ENCODE measurements at regions not wholly inside any gene's neighbourhood (a gene's known extent, or its start where the extent isn't known, plus 50 kb on each side); places are given as distances from the start of the nearest gene placed in this dataset.

DNA sequence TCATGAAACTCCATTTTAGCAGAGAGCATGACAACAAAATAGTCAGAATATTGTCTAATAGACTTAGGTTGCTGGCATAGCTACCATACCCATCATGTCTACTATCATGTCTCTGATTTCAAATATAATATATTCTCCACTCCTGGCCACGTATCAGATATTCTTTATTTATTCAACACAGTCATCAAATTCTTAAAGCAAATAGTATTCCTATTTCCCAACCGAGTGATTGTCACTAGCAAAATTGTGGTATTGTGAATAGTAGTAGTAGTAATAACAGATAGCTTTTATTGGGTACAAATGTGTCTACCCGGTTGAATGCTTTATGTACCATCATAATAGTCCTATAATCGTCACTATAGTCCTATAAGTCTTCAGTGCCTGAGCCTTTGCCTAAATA is 918.6 kb downstream of the KCNMA1 start:
- no peak overlapping the region for H3K4me3 Mint-ChIP-seq (ENCODE audit: unreplicated experiment)
- TF ChIP-seq, protein P1, sequence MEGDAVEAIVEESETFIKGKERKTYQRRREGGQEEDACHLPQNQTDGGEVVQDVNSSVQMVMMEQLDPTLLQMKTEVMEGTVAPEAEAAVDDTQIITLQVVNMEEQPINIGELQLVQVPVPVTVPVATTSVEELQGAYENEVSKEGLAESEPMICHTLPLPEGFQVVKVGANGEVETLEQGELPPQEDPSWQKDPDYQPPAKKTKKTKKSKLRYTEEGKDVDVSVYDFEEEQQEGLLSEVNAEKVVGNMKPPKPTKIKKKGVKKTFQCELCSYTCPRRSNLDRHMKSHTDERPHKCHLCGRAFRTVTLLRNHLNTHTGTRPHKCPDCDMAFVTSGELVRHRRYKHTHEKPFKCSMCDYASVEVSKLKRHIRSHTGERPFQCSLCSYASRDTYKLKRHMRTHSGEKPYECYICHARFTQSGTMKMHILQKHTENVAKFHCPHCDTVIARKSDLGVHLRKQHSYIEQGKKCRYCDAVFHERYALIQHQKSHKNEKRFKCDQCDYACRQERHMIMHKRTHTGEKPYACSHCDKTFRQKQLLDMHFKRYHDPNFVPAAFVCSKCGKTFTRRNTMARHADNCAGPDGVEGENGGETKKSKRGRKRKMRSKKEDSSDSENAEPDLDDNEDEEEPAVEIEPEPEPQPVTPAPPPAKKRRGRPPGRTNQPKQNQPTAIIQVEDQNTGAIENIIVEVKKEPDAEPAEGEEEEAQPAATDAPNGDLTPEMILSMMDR (IDR thresholded peaks at IDR 0.05; ENCODE audit: insufficient read depth, low read depth, low read length), result no peak
- no peak for TF ChIP-seq EZH2 (IDR thresholded peaks at IDR 0.05; ENCODE audit: insufficient read depth, low read length)
- H3K36me3 Mint-ChIP-seq (ENCODE audit: low read depth, unreplicated experiment), result no peaks in the 10 kb centered on the region
- H3K79me2 ChIP-seq (ENCODE audit: insufficient read depth, low read length), result no peaks in the 10 kb centered on the region
- DNase-seq (ENCODE audit: low read depth) (no peak), FAIRE-seq (no peak)
- peaks cover 7% of the 10 kb centered on the region for H3K4me1 Mint-ChIP-seq (ENCODE audit: low read depth, unreplicated experiment)
- no peak overlapping the region for H3K4me3 ChIP-seq (ENCODE audit: insufficient read depth, low read depth, low read length)
- peaks cover 9% of the 10 kb centered on the region for H3K4me1 ChIP-seq (ENCODE audit: insufficient read depth, low read length)
- H3K27ac ChIP-seq (ENCODE audit: low read depth, low read length), result no peak overlapping the region
- no peaks in the 10 kb centered on the region for H3K36me3 ChIP-seq (ENCODE audit: insufficient read depth, low read length)
- H3K9me3 ChIP-seq (ENCODE audit: insufficient read depth, low read depth, low read length), result no peaks in the 10 kb centered on the region
- H4K20me1 ChIP-seq (ENCODE audit: insufficient read depth, low read length), result no peaks in the 10 kb centered on the region
- H3K9me3 Mint-ChIP-seq (ENCODE audit: unreplicated experiment), result no peaks in the 10 kb centered on the region
- H3K27me3 Mint-ChIP-seq (ENCODE audit: low read depth, unreplicated experiment), result no peaks in the 10 kb centered on the region
- H3K27me3 ChIP-seq (ENCODE audit: insufficient read depth, low read length), result peaks cover 6% of the 10 kb centered on the region
- no peak overlapping the region for H3K4me2 ChIP-seq (ENCODE audit: low read length)
- H3K9ac ChIP-seq (ENCODE audit: low read length), result no peak overlapping the region
- no peak overlapping the region for H3K27ac Mint-ChIP-seq (ENCODE audit: unreplicated experiment)
- no peak overlapping the region for H2AFZ ChIP-seq (ENCODE audit: low read depth, low read length)

DNA sequence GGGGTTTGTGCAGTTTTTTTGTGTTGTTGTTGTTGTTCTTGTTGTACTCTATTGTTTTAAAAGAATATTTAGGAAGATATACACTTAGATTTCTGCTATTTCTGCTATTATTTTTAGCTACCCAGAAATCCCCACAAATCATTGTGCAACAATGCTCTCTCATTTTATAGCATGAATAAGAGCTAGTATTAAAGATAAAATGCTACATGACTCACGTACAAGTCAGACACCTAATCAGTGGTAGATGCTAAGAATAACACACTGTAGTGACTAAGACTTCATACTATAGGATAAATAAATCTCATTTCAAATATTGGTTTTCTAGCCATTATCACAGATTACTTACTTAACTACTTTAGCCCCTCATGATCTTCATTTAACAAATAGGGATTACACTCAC is 920.5 kb downstream of the KCNMA1 start:
- Histone ChIP-seq H3K27me3 (ENCODE audit: insufficient read depth, low read length) (no peaks in the 10 kb centered on the region), H3K9ac (ENCODE audit: low read length) (no peak overlapping the region), H3K9me3 (ENCODE audit: insufficient read depth, low read depth, low read length) (no peaks in the 10 kb centered on the region), H3K4me3 (ENCODE audit: insufficient read depth, low read depth, low read length) (no peak overlapping the region), H3K4me2 (ENCODE audit: low read length) (peak overlapping the region; percentile 24), H3K4me1 (ENCODE audit: insufficient read depth, low read length) (peaks cover 9% of the 10 kb centered on the region), H2AFZ (ENCODE audit: low read depth, low read length) (no peak overlapping the region), H4K20me1 (ENCODE audit: insufficient read depth, low read length) (no peaks in the 10 kb centered on the region), H3K79me2 (ENCODE audit: insufficient read depth, low read length) (no peaks in the 10 kb centered on the region), H3K27ac (ENCODE audit: low read depth, low read length) (peak overlapping the region; percentile 30), H3K36me3 (ENCODE audit: insufficient read depth, low read length) (no peaks in the 10 kb centered on the region)
- Mint-ChIP-seq H3K4me1 (ENCODE audit: low read depth, unreplicated experiment) (peaks cover 7% of the 10 kb centered on the region), H3K4me3 (ENCODE audit: unreplicated experiment) (no peak overlapping the region), H3K27ac (ENCODE audit: unreplicated experiment) (no peak overlapping the region), H3K36me3 (ENCODE audit: low read depth, unreplicated experiment) (no peaks in the 10 kb centered on the region), H3K9me3 (ENCODE audit: unreplicated experiment) (no peaks in the 10 kb centered on the region), H3K27me3 (ENCODE audit: low read depth, unreplicated experiment) (no peaks in the 10 kb centered on the region)
- FAIRE-seq (peak; percentile 80), DNase-seq (ENCODE audit: low read depth) (peak; percentile 89)
- no peak for TF ChIP-seq EZH2 (IDR thresholded peaks at IDR 0.05; ENCODE audit: insufficient read depth, low read length)
- TF ChIP-seq, protein P1 (IDR thresholded peaks at IDR 0.05; ENCODE audit: insufficient read depth, low read depth, low read length), result no peak

DNA sequence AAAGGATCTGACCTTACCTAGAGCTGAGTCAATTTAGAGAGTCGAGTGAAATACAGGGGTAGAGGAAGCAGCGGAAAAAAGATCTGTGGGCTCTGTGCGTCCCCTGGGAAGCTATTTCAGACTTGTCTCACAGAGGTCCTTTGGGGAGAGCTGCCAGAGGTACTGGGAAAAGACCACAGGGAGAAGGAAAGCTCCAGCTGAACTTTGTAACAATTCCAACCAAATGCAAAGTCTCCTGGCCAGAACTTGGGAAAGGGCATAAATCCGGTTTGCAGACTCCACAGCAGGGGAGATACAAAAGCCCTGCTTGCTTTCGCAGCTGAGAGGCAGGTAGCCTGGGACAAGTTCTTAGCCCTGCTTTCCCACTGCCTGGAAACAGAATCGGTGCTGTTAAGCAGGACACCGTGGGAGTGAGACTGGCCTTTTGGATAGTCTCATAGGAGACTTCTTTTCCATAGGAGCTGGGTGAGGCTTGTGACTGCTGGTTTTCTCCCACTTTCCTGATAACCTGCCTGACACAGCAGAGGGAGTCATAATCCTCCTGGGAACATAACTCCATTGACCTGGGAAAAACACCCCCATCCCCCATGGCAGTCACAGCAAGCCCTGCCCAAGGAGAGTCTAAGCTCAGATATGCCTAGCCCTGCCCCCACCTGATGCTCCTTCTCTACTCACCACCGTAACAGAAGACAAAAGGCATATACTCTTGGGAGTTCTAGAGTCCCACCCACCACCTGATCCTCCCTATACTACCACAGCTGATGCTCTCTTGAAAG is 926.2 kb downstream of the KCNMA1 start:
- no peak for FAIRE-seq
- H4K20me1 ChIP-seq (ENCODE audit: insufficient read depth, low read length), result no peaks in the 10 kb centered on the region
- TF ChIP-seq, protein P1 (IDR thresholded peaks at IDR 0.05; ENCODE audit: insufficient read depth, low read depth, low read length), result no peak
- TF ChIP-seq EZH2 (IDR thresholded peaks at IDR 0.05; ENCODE audit: insufficient read depth, low read length), result no peak
- H3K4me3 Mint-ChIP-seq (ENCODE audit: unreplicated experiment), result no peak overlapping the region
- no peak for DNase-seq (ENCODE audit: low read depth)
- H3K27me3 Mint-ChIP-seq (ENCODE audit: low read depth, unreplicated experiment), result no peaks in the 10 kb centered on the region
- H3K36me3 ChIP-seq (ENCODE audit: insufficient read depth, low read length), result no peaks in the 10 kb centered on the region
- H3K27me3 ChIP-seq (ENCODE audit: insufficient read depth, low read length), result peaks cover 2% of the 10 kb centered on the region
- H3K4me3 ChIP-seq (ENCODE audit: insufficient read depth, low read depth, low read length), result no peak overlapping the region
- no peak overlapping the region for H3K27ac Mint-ChIP-seq (ENCODE audit: unreplicated experiment)
- H3K4me1 ChIP-seq (ENCODE audit: insufficient read depth, low read length), result no peaks in the 10 kb centered on the region
- H3K9me3 Mint-ChIP-seq (ENCODE audit: unreplicated experiment), result peaks cover 9% of the 10 kb centered on the region
- H3K9ac ChIP-seq (ENCODE audit: low read length), result no peak overlapping the region
- peak overlapping the region; percentile 32 for H2AFZ ChIP-seq (ENCODE audit: low read depth, low read length)
- no peaks in the 10 kb centered on the region for H3K79me2 ChIP-seq (ENCODE audit: insufficient read depth, low read length)
- peaks cover 4% of the 10 kb centered on the region for H3K9me3 ChIP-seq (ENCODE audit: insufficient read depth, low read depth, low read length)
- H3K36me3 Mint-ChIP-seq (ENCODE audit: low read depth, unreplicated experiment), result no peaks in the 10 kb centered on the region
- H3K4me1 Mint-ChIP-seq (ENCODE audit: low read depth, unreplicated experiment), result peaks cover under 1% of the 10 kb centered on the region
- H3K4me2 ChIP-seq (ENCODE audit: low read length), result no peak overlapping the region
- no peak overlapping the region for H3K27ac ChIP-seq (ENCODE audit: low read depth, low read length)
